ENCODE measurements at regions not wholly inside any gene's neighbourhood (a gene's known extent, or its start where the extent isn't known, plus 50 kb on each side); places are given as distances from the start of the nearest gene placed in this dataset.

DNA sequence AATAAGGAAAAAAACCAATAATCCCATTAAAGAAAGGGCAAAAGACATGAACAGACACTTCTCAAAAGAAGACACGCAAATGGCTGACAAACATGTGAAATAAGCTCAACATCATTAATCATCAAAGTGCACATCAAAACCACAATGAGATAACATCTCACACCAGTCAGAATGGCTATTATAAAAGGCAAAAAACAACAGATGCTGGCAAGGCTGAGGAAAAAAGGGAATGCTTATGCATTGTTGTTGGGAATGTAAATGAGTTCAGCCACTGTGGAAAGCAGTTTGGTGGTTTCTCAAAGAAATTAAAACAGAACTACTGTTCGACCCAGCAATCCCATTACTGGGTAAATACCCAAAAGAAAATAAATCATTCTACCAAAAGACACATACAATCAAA lies 285.6 kb downstream of the NR4A2 start:
- WGBS, 2 donors: 85 to 94% methylated on average over 2 of the region's 2 CpGs
- TF ChIP-seq POLR2A (IDR thresholded peaks at IDR 0.05) (no peak), CTCF (IDR thresholded peaks at IDR 0.05) (no peak)

GRCh38 chr2:156042895-156043294 lies 289.6 kb downstream of the NR4A2 start:
- Histone ChIP-seq H3K27me3 (no peaks in the 10 kb centered on the region), H3K9me3 (no peaks in the 10 kb centered on the region), H3K4me1 (no peaks in the 10 kb centered on the region), H3K4me3 (no peak overlapping the region), H3K36me3 (ENCODE audit: low read depth, missing control alignments) (no peaks in the 10 kb centered on the region), H3K27ac (no peak overlapping the region)
- DNase-seq: no peak
- intact Hi-C loops (cut with DNase I; ENCODE audit: low total_unique reads): no loop called here
- TF ChIP-seq CTCF (IDR thresholded peaks at IDR 0.05): no peak
- no peak for TF ChIP-seq POLR2A (IDR thresholded peaks at IDR 0.05)

More for the DNA sequence above, 285.6 kb downstream of the NR4A2 start:
- Histone ChIP-seq H3K27me3 (no peaks in the 10 kb centered on the region), H3K27ac (no peak overlapping the region), H3K4me1 (no peaks in the 10 kb centered on the region), H3K36me3 (ENCODE audit: low read depth, missing control alignments) (no peaks in the 10 kb centered on the region), H3K9me3 (no peaks in the 10 kb centered on the region), H3K4me3 (no peak overlapping the region)
- intact Hi-C loops (cut with DNase I; ENCODE audit: low total_unique reads): no loop called here
- no peak for DNase-seq

DNA sequence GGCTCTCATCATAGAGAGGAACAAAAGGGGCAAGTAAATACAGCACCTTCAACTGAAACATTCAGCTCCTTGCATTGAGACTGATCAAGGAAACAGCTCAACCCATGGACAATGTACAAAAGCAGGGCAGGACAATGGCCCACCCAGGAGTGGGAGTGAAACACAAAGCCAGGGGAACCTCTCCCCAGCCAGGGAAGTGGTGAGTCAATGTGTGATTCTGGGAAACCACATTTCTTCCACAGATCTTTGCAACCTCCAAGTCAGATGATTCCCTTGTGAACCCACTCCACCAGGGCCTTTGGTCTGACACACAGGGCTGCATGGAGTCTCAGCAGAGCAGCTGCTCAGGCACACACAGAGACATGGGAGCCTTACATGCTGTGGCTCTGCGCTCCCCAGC lies 294.5 kb downstream of the NR4A2 start:
- no peak for TF ChIP-seq POLR2A (IDR thresholded peaks at IDR 0.05)
- no peak for TF ChIP-seq CTCF (IDR thresholded peaks at IDR 0.05)
- Histone ChIP-seq H3K4me3 (no peak overlapping the region), H3K36me3 (ENCODE audit: low read depth, missing control alignments) (no peaks in the 10 kb centered on the region), H3K27me3 (no peaks in the 10 kb centered on the region), H3K27ac (no peak overlapping the region), H3K4me1 (no peaks in the 10 kb centered on the region), H3K9me3 (no peaks in the 10 kb centered on the region)
- DNase-seq: no peak
- 80 to 100% methylated on average over 1 of the region's 1 CpG for WGBS, 2 donors
- intact Hi-C loops (cut with DNase I; ENCODE audit: low total_unique reads): no loop called here

DNA sequence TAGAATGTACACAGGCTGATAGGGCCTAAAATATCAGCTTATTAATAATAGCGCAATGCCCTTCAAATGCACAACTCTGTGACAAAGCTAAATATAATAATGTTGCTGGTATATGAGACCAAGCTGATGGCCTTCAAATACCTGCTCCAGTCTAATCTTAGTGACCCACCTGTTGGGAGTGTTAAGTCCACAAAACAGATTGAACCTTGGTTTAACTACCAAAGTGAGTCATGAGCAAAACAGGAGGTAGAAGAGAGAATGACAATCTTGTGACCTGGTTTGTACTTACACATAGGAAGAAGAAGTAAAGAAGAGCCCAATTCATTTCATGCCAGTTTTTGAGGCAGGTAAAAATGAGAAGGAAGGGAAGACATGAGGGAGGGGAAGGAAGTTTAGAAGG lies 295.0 kb downstream of the NR4A2 start:
- intact Hi-C loops (cut with DNase I; ENCODE audit: low total_unique reads): no loop called here
- Histone ChIP-seq H3K27me3 (no peaks in the 10 kb centered on the region), H3K4me1 (no peaks in the 10 kb centered on the region), H3K27ac (no peak overlapping the region), H3K9me3 (no peaks in the 10 kb centered on the region), H3K36me3 (ENCODE audit: low read depth, missing control alignments) (no peaks in the 10 kb centered on the region), H3K4me3 (no peak overlapping the region)
- DNase-seq: no peak
- TF ChIP-seq CTCF (IDR thresholded peaks at IDR 0.05): no peak
- TF ChIP-seq POLR2A (IDR thresholded peaks at IDR 0.05): no peak
- WGBS, 2 donors: 90 to 97% methylated on average over 1 of the region's 1 CpG

- no peaks in the 10 kb centered on the region for H3K9me3 ChIP-seq
- intact Hi-C loops (cut with DNase I; ENCODE audit: low total_unique reads): no loop called here
- no peaks in the 10 kb centered on the region for H3K36me3 ChIP-seq (ENCODE audit: low read depth, missing control alignments)
- DNase-seq: no peak
- no peak overlapping the region for H3K27ac ChIP-seq
- 80 to 86% methylated on average over 3 of the region's 3 CpGs for whole genome bisulfite sequencing, 2 donors
- H3K27me3 ChIP-seq: no peaks in the 10 kb centered on the region
- H3K4me1 ChIP-seq: no peaks in the 10 kb centered on the region
- no peak overlapping the region for H3K4me3 ChIP-seq
- TF ChIP-seq POLR2A (IDR thresholded peaks at IDR 0.05) (no peak), CTCF (IDR thresholded peaks at IDR 0.05) (no peak)
These were observed 301.4 kb downstream of the NR4A2 start for GRCh38 chr2:156031121-156031520.

Measured in testis (tissue), 2 donors.